HG03196 (cell line): ENCODE measurements at regions not wholly inside any gene's neighbourhood (a gene's known extent, or its start where the extent isn't known, plus 50 kb on each side); places are given as distances from the start of the nearest gene placed in this dataset.

Experiments used
- ATAC-seq: cut with Tn5 transposase; IDR thresholded peaks from one replicate; pipeline ENCODE4 v1.9.1; 2021; ENCODE audit not compliant: unreplicated experiment

DNA sequence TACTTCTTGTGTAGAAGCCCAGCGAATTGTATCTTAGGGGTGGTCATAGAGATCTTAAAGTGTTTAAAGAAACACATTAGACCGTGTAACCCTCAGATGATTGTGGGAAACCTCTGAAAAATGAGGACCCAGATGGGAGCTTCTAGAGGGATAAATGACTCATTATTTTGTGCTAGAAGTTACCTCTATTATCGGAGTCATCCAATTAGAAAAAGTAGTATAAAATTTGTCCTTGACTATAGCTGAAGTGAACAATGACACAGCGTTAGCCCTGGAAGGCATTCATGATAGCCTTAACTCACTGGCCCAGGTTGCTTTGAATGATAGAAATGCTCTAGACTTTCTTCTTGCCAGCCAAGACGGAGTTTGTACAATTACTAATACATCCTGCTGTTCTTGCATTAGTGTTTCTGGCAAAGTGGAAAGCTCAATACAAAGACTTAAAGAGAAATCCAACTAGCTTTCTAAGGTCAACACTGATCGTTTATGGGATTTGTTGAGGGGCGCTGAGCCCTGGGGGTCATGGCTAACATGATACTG lies 178.9 kb upstream of the VEGFC start:
- no peak for ATAC-seq

DNA sequence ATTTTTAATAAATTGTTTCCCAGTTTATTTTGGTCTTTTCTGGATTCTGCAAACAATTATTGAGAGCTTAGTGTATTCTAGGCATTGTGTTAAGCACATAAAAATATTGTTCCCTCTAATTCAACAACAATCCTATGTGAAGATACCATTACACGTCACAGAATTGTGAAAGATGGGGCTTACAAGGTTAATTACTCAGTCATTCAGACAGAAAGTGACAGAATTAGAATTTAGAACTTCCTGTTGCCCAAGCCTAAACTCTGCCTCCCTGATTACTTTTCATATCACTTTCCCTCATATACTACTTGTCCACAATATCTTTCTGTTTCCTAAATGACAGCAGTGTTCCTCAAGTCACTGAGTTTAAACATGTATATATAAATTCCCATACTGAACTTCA lies 186.7 kb upstream of the VEGFC start:
- ATAC-seq, result no peak

DNA sequence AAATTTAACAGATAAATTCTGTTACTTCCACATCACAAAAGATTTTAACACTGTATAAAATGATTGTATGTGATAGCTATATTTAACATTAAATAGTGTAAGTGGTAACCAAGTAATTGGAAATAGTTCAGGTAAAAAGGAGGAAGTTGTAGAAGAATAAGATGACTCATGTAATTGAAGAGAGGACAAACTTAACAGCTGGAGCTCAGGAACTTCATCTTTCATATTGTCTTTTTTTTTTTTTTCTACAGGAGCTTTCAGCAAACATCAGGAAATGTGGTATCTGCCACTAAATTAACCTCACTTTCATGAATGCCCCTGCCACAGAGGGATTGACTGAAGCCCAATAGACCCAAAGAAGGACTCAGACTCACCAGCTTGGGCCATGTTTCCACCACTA lies 188.4 kb upstream of the VEGFC start:
- ATAC-seq, result no peak

DNA sequence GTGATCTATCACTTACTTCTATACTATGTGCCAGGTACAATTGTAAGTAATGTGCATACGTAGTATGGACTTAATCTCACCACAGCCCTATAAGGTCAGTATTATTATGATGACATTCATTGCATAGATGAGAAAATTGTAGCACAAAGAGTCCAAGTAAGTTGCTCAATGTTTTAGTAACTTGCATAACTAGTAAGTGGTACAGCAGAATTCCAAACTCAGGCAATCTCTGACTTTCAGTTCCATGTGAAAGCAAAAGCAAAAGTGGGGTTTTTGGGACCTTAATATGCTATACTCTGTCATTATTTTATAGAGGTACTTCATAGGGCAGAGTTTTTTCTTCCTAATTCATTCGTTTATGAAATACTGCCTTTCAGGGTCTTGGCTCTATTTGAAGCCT lies 188.8 kb upstream of the VEGFC start:
- ATAC-seq, result no peak

DNA sequence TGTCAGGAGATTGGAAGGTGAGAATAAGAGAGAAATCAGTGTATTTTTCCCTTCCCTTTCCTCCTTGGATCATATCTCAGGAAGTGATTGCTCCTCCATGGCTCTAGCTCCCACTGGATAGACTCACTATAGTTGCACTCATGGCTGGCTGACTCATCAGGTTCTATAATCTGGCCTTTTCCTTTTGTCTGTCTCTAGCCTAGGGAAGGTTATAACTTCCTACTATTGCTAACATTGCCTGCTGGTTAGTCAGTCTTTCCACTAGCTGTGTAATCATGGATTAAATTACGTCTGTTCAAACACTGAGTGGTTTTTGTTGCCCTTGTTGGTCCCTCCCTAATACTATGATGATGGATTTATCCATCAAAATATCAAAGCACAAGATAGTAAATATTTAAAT lies 195.5 kb upstream of the VEGFC start:
- no peak for ATAC-seq

DNA sequence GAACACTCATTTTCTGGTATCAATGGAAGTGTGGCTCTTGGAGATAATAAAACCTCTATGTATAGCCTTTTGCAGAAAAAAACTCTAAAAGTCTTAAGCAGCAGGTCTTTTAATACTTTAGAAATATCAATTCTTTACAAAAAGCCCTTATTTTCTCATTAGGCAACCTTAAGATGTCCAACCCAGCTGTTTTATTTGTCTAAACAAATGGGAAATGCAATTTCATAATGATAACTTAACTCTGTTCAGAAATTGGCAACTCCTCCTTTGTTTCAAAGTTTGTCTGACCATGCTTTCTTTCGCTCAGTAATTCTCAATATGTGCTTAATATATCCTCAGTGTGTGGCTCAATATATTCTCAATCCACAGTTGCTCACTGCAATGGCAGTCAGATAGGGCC lies 196.5 kb upstream of the VEGFC start:
- no peak for ATAC-seq

DNA sequence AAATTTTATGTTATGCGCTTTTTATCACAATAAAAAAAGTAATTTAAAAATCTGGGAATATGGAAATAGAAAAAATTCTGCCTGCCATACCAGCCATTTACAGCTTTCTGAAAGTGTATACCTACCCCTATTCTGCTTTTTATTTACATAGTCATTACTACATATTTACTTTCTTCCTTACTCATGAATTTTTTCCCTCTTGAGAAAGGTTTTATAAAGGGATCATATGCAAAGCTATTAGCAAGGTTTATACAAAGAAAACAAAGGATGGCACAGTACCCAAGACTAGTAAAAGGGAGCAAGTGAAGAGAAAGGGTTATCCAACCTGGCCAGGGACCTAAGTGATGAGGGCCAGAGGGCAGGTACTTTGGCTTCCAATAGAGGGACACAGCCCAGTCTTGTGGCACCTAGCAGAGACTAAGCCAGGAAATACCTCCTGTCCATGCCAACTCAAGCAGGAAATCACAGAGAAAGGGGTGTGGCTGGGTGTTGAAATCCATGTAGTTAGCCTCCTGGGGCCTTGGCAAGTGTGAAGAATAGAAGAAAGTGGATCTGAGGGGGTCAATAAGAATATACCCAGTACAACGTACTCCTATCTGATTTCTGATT lies 207.3 kb upstream of the VEGFC start:
- ATAC-seq, result no peak

DNA sequence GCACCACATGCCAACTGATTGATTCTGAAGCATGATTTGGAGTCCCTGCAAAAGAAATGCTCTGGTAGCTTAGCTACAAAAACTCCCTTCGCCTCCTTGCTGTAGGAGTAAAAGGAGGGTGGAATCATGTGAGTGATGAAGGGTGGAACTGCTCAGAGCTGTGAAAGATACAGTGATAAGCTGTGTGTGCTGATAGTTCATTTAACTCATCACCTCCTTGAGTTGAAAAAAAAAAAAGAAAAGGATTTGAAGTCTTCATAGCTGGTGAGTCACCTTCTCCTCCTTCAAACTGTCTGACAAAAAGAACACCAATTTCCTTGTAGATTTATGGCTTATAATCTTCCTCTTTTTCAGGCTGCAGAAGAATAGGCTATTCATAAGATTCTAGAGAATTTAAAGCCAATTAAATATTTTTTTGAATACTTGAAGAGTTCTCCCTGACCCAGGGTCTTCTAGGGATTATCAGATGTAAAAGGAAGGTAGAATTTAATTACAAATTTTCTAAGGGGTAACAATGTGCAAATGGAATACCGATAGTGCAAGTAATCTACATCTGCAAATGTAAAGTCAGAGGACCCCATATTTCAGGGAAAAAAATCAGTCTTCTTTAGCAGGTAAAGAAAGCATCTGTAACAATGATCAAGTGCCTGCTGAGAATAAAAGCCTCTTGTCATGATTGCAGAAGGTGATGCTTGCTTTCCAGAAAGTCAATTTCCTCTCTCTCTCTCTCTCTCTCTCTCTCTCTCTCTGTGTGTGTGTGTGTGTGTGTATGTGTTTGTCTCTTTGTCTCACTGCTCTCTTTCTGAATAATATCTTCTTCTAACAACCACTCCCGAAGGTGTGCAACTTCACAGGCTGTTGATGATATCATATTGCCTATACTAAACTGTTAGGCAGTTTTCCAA lies 208.8 kb upstream of the VEGFC start:
- no peak for ATAC-seq

DNA sequence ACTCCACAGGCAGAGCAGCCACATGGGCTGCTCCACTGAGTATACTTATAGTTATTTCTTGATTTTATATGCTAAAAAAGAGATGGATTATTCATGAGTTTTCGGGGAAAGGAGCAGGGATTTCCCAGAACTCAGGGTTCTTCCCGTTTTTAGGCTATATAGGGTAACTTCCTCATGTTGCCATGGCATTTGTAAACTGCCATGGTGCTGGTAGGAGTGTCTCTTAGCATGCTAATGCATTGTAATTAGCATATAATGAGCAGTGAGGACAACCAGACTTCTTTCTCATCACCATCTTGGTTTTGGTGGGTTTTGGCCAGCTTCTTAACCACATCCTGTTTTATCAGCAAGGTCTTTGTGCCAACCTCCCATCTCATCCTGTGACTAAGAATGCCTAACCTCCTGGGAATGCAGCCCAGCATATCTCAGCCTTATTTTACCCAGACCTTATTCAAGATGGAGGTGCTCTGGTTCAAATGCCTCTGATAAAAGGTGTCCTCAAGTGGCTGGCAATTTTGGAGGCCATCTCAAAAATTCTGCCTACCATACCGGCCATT lies 213.0 kb upstream of the VEGFC start:
- no peak for ATAC-seq

DNA sequence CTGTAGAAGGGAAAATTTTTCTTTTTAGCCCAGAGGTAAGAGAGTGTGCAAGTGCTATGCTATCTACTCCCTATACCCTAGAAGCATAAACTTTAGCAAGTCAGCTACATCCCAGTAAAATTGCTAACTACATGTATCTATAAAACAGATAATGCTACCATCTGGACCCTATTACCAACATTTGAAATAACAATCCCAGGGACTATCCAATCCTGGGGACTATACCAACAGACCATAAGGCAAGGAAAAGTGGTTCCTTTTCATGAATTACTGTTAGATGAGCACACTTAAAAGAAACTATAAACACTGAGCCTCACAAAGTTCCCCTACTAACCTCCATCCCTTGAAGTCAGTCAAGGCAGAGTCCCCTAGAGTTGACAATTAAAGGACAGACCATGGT lies 213.6 kb upstream of the VEGFC start:
- ATAC-seq, result no peak

DNA sequence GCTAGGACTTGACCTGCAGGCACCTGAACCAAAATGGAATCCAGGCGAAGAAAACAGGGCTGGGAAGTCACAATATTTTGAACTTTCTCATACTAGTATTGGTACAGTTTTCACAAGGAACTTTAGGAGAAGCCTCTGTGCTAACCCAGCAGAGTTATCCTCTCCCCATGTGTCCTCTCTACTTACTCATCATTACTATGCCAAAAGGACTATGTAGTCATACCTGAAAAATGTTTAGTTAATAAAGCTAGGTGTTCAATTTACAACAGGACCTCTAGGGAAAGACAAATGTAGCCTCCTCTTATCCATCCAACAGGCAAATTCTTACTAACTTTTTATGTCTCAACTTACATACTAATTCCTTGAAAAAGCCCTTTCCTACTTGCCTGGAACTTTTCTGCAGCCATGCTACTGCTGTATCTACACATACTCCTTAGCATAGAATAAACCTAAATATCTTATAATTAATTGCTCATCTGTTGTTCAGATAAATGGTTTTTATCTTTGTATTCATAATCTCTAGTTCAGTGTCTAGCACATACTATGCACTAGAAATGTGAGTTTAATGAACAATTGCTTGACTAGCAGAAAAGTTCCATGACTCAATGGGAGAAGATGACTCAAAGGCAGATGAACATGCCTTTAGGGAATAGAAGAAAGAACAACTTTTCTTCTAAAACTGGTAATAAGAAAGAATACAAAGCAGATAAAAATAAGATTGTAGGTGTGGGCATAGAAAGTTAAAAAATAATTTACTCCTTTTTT lies 215.5 kb upstream of the VEGFC start:
- no peak for ATAC-seq

DNA sequence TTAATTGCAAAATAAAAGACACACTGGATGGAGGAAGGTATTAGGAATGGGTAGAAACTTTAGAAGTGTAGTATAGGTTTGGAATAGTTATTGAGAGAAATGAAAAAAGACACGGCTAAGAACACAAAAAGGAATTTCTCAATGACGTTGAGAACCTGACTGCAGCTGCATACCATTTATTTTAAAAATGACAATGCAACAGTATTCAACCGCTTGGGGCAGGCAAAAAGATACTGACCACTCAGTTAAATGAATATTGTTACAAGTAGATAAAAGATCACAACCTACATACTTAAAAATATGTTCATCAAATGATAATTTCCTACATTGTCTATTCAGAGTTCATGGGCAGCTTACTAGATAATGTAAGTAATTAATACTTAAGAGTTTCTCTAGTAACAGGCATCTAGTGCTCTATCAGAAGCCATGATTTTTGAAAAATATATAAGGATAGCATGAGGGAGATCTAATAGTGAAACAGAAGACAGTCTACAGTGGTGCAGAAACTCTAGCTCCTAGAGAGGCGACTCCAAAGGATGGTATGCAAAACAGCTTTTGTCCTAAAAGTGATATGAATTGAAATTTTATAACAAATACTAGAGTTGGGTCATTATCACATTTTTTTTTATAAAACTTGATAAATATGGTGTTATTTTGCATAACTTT lies 216.2 kb upstream of the VEGFC start:
- ATAC-seq, result no peak

DNA sequence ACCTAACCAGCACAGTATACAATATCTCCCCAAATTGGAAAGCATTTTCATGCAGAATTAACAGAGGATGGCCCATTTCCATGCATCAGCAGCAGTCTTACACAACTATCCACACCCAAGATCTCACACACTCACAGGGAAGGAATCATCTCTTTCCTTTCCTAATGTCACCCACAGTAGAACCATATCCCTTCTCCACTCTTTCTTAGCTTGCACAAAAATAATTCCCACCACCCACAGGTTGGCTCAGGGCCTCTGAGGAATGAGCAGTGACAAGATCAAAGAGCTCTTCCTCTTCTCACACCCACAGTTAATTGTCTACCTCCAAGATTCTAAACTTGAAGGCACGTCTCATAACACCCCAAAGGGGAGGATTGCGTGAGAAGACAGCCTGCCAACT lies 217.7 kb upstream of the VEGFC start:
- ATAC-seq, result no peak

DNA sequence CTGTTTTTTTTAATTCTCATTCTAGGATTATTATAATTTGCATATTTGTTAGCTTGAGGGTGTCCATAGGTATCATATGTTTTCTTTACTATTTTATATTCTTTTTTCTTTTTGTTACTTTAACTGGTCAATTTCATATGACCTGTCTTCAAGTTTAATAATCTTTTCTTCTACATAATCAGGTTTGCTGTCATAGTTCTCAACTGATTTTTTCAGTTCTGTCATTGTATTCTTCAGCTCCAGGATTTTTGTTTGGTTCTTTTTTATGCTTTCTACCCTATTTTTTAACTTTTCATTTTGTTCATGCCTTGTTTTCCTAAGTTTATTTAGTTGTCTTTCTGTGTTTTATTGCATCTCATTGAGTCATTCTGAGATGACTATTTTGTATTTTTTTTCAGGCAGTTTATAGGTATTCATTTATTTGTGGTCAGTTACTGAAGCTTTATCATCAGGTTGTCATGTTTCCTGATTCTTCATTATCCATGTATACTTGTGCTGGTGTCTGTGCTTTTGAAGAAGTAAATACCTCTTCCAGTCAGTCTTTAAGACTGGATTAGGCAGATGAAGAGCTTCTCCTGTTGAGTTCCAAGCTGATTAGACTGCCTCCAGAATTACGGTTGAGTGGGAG lies 220.3 kb upstream of the VEGFC start:
- no peak for ATAC-seq

DNA sequence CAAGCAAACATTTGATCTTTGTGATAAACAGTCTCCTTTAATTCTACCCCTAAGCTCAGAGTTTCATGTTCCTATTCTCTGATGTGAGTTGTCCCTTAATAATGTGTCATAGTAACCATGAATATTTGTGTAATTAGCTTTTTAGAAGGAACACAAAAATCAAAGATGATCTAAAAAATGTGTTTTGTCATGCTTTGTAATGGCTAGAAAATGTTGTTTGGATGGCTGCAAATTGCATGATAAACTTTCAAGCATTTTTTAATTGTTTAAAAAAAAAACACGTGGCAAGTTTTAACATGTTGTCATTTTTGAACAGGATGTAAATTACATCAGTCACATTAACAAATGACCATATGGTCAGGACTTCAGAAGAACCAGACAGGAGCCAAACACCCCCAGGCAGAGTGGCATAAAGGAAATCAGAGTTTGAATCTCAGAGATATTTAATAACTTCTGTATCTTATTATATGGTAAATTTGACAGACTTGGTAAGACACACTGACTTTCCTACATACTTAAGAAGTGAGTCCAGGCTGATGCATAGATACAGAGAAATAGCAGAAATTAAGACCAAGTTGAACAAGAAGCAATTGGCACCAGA lies 223.9 kb upstream of the VEGFC start:
- no peak for ATAC-seq

DNA sequence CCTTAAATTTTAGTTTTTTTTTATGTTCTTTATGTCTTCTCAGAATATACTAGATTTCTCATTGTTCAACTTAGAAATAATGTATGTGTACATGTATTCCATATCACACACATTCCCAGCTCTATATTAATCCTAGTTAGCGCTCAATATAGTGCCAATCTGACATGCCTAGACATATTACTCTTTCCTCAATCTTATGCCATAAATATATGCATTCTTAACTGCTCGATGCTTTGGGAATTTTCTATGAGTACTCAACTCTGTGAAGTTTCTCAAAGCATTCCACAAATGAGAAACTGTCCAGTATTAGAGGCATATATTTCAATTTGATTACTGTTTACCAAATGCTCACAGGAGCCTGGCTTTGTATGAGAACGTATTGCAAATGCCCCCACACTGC lies 231.2 kb upstream of the VEGFC start:
- no peak for ATAC-seq

DNA sequence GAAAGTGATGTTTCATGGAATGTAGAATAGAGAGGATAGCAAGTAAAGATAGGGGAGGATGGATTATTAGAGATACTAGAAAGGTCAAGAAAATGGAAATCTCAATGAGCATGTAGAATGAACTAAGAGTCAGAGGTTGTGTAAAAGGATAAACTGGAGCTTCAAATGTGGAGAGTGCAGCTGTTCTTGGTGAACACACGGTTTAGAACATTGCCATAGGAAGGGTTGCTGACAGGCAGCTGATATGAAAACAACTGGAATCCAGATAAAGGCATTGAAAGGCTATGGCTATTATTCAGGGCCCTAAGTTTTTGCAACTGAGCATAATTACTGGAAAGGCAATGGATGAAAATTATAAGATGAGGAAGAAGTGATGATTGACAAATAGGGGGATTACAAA lies 239.6 kb upstream of the VEGFC start:
- ATAC-seq, result no peak

DNA sequence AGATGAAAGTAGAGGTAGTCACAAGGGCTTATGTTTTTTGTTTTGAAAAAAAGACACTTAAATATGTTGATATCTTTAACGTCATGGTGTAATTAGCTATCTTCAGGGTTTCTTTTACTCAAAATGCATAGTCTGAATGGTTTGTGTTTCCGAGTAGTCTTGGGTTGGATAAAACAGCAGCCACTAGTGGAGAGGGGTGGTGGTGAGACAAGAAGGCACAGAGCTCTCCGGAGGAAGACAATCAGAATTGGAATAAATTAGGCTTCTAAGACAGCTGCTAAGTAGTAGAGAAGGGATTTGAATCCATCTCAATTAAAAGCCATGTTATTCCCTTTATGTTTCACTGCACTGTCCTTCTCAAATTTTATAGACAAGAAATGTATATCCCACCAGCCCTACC lies 240.4 kb upstream of the VEGFC start:
- ATAC-seq, result no peak

DNA sequence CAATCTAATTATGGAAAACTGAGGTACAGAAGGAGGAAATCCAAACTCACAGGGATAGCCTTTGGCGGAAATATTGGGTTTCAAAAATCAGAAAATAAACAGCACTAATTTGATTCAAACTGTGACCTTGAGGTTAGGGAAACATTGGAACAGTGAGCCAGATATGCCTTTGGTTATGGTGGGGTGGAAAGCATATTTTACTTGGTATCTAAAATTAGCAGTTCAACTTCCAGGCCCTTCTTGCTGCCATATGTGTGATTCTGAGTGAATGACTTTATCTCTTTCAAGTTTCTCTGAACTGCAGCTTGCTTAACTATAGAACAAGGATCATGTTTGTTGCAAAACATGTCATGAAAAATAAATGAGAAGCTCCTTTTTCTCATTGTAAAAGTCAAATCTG lies 240.9 kb upstream of the VEGFC start:
- ATAC-seq, result no peak

DNA sequence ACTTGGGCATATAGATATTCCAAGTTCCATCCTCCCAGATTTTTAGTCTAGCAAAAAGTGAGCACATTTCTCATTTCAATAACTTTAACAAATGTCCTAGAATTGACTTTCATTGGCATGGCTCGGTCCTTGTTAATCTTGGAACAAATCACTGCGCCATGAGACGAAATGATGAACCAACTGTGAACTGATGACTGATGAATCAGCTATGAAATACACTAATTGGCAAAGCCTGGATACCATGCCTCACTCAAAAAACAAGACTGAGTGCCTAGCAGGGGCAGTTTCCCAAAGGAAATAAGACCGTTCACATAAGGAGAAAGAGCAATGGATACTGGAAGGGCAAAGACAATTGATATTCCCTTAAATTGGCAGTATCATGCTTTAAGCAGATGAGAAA lies 248.6 kb upstream of the VEGFC start:
- ATAC-seq, result no peak
